MM.1S (cell line): ENCODE measurements at regions not wholly inside any gene's neighbourhood (a gene's known extent, or its start where the extent isn't known, plus 50 kb on each side); places are given as distances from the start of the nearest gene placed in this dataset.

Source experiments
- DNase-seq: peaks from one replicate; pipeline ENCODE4 v3.0.0-alpha.2; 2015
- H2AFZ ChIP-seq: fragments of 300-600 bp; sonication (generic); 2 replicates; pipeline ENCODE4 v1.6.0; 2016; ENCODE audit warnings: antibody characterized with exemption, low read length
- H3F3A ChIP-seq: fragments of 300-600 bp; sonication (generic); 2 replicates; pipeline ENCODE4 v1.6.1; 2016; ENCODE audit warnings: mild to moderate bottlenecking, antibody characterized with exemption, low read length, moderate library complexity, mixed read lengths; ENCODE audit not compliant: insufficient read depth
- H3K27ac ChIP-seq: fragments of 300-600 bp; sonication (generic); 2 replicates; pipeline ENCODE4 v1.5.1; 2016; ENCODE audit warnings: mild to moderate bottlenecking, low read length
- H3K27me3 ChIP-seq: fragments of 300-600 bp; sonication (generic); replicated peaks from 2 replicates; pipeline ENCODE4 v1.6.0; 2016; ENCODE audit warnings: low read length; ENCODE audit not compliant: insufficient read depth
- H3K36me3 ChIP-seq: fragments of 300-600 bp; sonication (generic); replicated peaks from 2 replicates; pipeline ENCODE4 v1.6.1; 2016; ENCODE audit warnings: mild to moderate bottlenecking, low read length, mixed read lengths; ENCODE audit not compliant: insufficient read depth
- H3K4me1 ChIP-seq: fragments of 300-600 bp; sonication (generic); 2 replicates; pipeline ENCODE4 v1.6.1; 2016; ENCODE audit warnings: low read length, mixed read lengths
- H3K4me2 ChIP-seq: fragments of 300-600 bp; sonication (generic); 2 replicates; pipeline ENCODE4 v1.6.0; 2016; ENCODE audit warnings: low read depth, low read length
- H3K4me3 ChIP-seq: fragments of 300-600 bp; sonication (generic); 2 replicates; pipeline ENCODE4 v1.5.1; 2016; ENCODE audit warnings: low read length, mixed read lengths
- H3K79me2 ChIP-seq: fragments of 300-600 bp; sonication (generic); 2 replicates; pipeline ENCODE4 v1.6.1; 2016; ENCODE audit warnings: mixed run types, low read length, mixed read lengths
- H3K9ac ChIP-seq: fragments of 300-600 bp; sonication (generic); 2 replicates; pipeline ENCODE4 v1.6.1; 2016; ENCODE audit warnings: low read length, mixed read lengths
- H3K9me2 ChIP-seq: fragments of 300-600 bp; sonication (generic); replicated peaks from 2 replicates; pipeline ENCODE4 v1.6.1; 2016; ENCODE audit warnings: mild to moderate bottlenecking, low read length, mixed read lengths; ENCODE audit not compliant: insufficient read depth
- H3K9me3 ChIP-seq: fragments of 300-600 bp; sonication (generic); replicated peaks from 2 replicates; pipeline ENCODE4 v1.6.1; 2016; ENCODE audit warnings: mild to moderate bottlenecking, low read length, mixed read lengths; ENCODE audit not compliant: insufficient read depth
- H4K20me1 ChIP-seq: fragments of 300-600 bp; sonication (generic); 2 replicates; pipeline ENCODE4 v1.6.1; 2016; ENCODE audit warnings: mild to moderate bottlenecking, low read length, moderate library complexity, mixed read lengths; ENCODE audit not compliant: insufficient read depth
- CTCF ChIP-seq: fragments of 300-600 bp; sonication (generic); IDR thresholded peaks from 2 replicates; pipeline ENCODE4 v1.5.1; 2016; ENCODE audit warnings: antibody characterized with exemption, low read length, mixed read lengths
- EZH2 ChIP-seq: fragments of 300-600 bp; sonication (generic); optimal IDR thresholded peaks from 2 replicates; pipeline ENCODE3; 2017; ENCODE audit warnings: low read depth, mild to moderate bottlenecking, antibody characterized with exemption, low read length, mixed read lengths
- EZH2phosphoT487 ChIP-seq: fragments of 300-600 bp; sonication (generic); IDR thresholded peaks from 2 replicates; pipeline ENCODE4 v1.6.1; 2018; ENCODE audit warnings: antibody characterized with exemption, low read length

DNA sequence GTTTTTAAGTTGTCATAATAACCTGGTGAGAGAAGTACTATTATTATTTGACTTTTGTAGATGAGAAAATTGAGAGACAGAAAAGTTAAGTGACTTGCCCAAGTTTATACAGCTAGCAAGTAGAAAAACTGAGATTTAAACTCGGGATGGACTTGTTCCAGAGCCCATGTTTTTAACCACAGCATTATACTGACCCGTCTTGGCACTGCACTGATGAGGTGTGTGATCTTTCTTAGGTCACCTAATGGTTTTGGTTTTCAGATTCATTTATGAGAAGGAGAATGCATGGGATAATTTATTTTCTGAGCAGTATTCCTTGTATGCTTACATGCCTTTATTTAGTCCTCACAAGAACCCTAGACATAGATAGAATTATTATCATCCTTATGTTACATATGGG lies 201.8 kb upstream of the CDKN2B start:
- no peaks in the 10 kb centered on the region for H3K9me3 ChIP-seq
- H3K9ac ChIP-seq, result no peak overlapping the region
- H3K4me3 ChIP-seq, result no peak overlapping the region
- no peak for TF ChIP-seq EZH2
- no peak for TF ChIP-seq EZH2phosphoT487
- TF ChIP-seq CTCF, result no peak
- H3K4me1 ChIP-seq, result peaks cover 11% of the 10 kb centered on the region; the same call in 1 of the 2 replicates
- no peaks in the 10 kb centered on the region for H3K79me2 ChIP-seq
- H3K36me3 ChIP-seq, result no peaks in the 10 kb centered on the region
- no peak overlapping the region for H2AFZ ChIP-seq
- H4K20me1 ChIP-seq, result no peaks in the 10 kb centered on the region
- H3K27me3 ChIP-seq, result no peaks in the 10 kb centered on the region
- H3F3A ChIP-seq, result no peaks in the 10 kb centered on the region
- no peak for DNase-seq
- no peak overlapping the region for H3K4me2 ChIP-seq
- no peak overlapping the region for H3K27ac ChIP-seq
- H3K9me2 ChIP-seq, result no peaks in the 10 kb centered on the region

DNA sequence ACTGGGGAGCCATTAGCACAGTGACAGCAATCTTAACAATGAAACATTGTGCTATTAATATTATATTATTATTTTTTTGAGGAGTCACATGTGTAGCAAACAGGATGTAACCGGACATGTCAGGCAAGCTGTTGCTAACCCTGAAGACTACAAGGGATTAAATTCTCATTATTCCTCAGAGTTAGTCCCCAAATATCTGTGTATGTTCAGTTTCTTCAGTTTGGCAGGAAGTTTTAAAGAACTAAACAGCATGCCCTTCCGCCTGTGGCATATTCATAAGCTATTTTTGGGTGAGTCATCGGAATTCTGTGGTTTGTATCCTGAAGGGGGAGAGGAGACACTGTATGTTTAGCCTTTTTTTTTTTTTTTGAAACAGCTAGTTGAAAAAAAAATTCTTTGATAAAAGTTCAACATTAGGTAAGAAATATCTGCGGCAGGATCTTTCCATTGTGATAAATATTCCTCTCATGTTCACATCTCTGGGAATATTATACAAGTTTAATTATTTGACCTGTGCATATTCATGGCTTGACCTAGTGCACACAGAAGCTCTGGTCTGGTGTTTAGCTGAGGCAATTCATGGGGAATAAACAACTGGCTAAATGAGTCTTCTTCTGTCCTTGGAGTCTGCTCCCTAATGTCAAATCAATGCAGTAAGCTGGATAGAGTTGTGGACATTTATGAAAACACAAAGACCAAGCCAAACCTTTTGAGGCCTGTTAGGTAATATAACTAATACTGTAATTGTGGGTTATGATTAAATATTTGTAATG lies 202.7 kb upstream of the CDKN2B start:
- Histone ChIP-seq H3K79me2 (no peaks in the 10 kb centered on the region), H3K9me3 (no peaks in the 10 kb centered on the region), H2AFZ (no peak overlapping the region), H3K27ac (no peak overlapping the region), H3K9me2 (no peaks in the 10 kb centered on the region), H3K9ac (no peak overlapping the region), H3K4me2 (no peak overlapping the region), H3K4me3 (no peak overlapping the region), H3F3A (no peaks in the 10 kb centered on the region), H3K36me3 (no peaks in the 10 kb centered on the region), H3K4me1 (peaks cover 11% of the 10 kb centered on the region; the same call in 1 of the 2 replicates), H3K27me3 (no peaks in the 10 kb centered on the region), H4K20me1 (no peaks in the 10 kb centered on the region)
- DNase-seq, result no peak
- TF ChIP-seq EZH2phosphoT487 (no peak), CTCF (no peak), EZH2 (no peak)

DNA sequence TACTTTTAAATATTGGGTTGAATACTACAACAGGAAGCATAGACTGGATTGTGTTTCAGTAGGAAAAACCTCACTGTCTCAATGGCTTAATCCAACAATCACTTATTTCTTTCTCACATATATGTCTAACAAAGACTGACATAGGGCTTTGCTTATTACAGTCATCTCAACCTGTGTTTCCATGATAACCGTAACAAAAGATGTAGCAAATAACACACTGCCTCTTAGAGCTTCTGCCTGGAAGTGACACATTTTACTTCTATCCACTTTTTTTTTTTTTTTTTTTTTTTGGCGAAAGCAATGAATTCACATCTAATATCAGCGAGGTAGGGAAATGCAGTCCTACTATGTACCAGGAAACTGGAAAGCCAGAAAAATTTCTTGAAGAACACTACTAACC lies 204.9 kb upstream of the CDKN2B start:
- Histone ChIP-seq H3F3A (no peaks in the 10 kb centered on the region), H3K27ac (no peak overlapping the region), H3K9me3 (no peaks in the 10 kb centered on the region), H3K4me2 (no peak overlapping the region), H3K27me3 (no peaks in the 10 kb centered on the region), H3K4me3 (no peak overlapping the region), H3K79me2 (no peaks in the 10 kb centered on the region), H3K36me3 (no peaks in the 10 kb centered on the region), H3K9ac (no peak overlapping the region), H4K20me1 (no peaks in the 10 kb centered on the region), H3K4me1 (peaks cover 5% of the 10 kb centered on the region; the same call in 1 of the 2 replicates), H3K9me2 (no peaks in the 10 kb centered on the region), H2AFZ (no peak overlapping the region)
- DNase-seq, result no peak
- TF ChIP-seq CTCF (no peak), EZH2phosphoT487 (no peak), EZH2 (no peak)
